ENCODE measurements at regions not wholly inside any gene's neighbourhood (a gene's known extent, or its start where the extent isn't known, plus 50 kb on each side); places are given as distances from the start of the nearest gene placed in this dataset.

DNA sequence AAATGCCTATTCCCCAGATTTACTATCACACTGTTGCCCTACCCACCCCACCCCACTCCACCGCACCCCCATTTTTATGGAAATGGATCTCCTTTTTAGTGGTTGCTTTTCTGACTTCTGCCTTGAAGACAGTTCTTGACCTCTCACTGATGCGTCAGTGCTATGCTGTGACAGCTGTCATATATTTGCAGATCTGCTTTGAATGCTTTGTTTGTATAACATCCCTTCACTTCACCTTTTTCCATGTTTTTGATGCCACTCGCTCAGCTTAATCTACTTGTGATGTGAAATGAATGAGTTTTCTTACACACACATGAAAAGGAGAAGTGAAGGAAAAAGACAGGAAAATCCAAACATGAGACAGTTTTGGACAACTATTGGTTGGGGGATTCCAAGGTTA, 731.0 kb downstream of the SLITRK6 start:
- Histone ChIP-seq H3K9me3 (ENCODE audit: control insufficient read depth, insufficient read depth, low read depth, low read length) (no peaks in the 10 kb centered on the region), H3K9ac (ENCODE audit: insufficient read depth, low read length) (no peak overlapping the region), H2AFZ (ENCODE audit: low read length) (no peak overlapping the region), H3K27ac (ENCODE audit: insufficient read depth, low read length) (no peak overlapping the region), H3K4me1 (ENCODE audit: control insufficient read depth, extremely low read depth, insufficient read depth, low read length) (no peaks in the 10 kb centered on the region), H3K27me3 (ENCODE audit: control insufficient read depth, insufficient read depth, low read length) (no peaks in the 10 kb centered on the region), H3K4me3 (replicated peaks in 1 of 4; ENCODE audit: control extremely low read depth in 1 of 4, insufficient read depth in 1 of 4, low read depth in 3 of 4, low read length in 4 of 4) (no peak overlapping the region), H3K4me2 (ENCODE audit: extremely low read depth, insufficient read depth, low read length) (no peak overlapping the region), H3K36me3 (ENCODE audit: control insufficient read depth, insufficient read depth, low read length) (no peaks in the 10 kb centered on the region), H3K79me2 (ENCODE audit: control insufficient read depth, insufficient read depth, low read length) (no peaks in the 10 kb centered on the region), H4K20me1 (ENCODE audit: control insufficient read depth, extremely low read depth, insufficient read depth, low read length) (no peaks in the 10 kb centered on the region)
- TF ChIP-seq EZH2 (IDR thresholded peaks at IDR 0.05; ENCODE audit: low read length, missing control alignments) = no peak
- TF ChIP-seq, protein P1, sequence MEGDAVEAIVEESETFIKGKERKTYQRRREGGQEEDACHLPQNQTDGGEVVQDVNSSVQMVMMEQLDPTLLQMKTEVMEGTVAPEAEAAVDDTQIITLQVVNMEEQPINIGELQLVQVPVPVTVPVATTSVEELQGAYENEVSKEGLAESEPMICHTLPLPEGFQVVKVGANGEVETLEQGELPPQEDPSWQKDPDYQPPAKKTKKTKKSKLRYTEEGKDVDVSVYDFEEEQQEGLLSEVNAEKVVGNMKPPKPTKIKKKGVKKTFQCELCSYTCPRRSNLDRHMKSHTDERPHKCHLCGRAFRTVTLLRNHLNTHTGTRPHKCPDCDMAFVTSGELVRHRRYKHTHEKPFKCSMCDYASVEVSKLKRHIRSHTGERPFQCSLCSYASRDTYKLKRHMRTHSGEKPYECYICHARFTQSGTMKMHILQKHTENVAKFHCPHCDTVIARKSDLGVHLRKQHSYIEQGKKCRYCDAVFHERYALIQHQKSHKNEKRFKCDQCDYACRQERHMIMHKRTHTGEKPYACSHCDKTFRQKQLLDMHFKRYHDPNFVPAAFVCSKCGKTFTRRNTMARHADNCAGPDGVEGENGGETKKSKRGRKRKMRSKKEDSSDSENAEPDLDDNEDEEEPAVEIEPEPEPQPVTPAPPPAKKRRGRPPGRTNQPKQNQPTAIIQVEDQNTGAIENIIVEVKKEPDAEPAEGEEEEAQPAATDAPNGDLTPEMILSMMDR (conservative IDR thresholded peaks at IDR 0.05 in 1 of 2, IDR thresholded peaks at IDR 0.05 in 1 of 2; ENCODE audit: low read depth in 1 of 2, low read length in 2 of 2) = no peak
- DNase-seq (ENCODE audit: low read depth in 2 of 2) = no peak

DNA sequence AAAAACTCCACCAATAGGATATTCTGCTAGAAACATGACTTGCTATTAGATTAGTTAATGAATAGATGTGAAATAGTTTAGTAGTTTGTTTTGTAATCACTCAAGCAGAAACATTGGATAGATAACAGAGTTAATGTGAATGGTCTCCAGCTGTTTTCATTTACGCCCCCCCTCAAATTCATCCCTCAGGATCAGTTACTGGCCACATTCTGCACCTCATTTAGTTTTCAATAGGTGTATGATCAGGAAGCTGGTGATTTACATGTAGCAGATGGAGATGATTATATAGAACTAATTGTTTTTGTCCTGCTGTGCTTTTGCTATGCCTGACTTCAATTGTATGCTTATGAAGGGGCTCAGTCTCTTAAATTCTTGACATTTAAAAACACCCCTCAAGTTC, 759.0 kb downstream of the SLITRK6 start:
- Histone ChIP-seq H4K20me1 (ENCODE audit: control insufficient read depth, extremely low read depth, insufficient read depth, low read length) (no peaks in the 10 kb centered on the region), H3K4me3 (replicated peaks in 1 of 4; ENCODE audit: control extremely low read depth in 1 of 4, insufficient read depth in 1 of 4, low read depth in 3 of 4, low read length in 4 of 4) (no peak overlapping the region), H3K27ac (ENCODE audit: insufficient read depth, low read length) (no peak overlapping the region), H3K9ac (ENCODE audit: insufficient read depth, low read length) (no peak overlapping the region), H3K4me2 (ENCODE audit: extremely low read depth, insufficient read depth, low read length) (no peak overlapping the region), H3K9me3 (ENCODE audit: control insufficient read depth, insufficient read depth, low read depth, low read length) (no peaks in the 10 kb centered on the region), H3K36me3 (ENCODE audit: control insufficient read depth, insufficient read depth, low read length) (no peaks in the 10 kb centered on the region), H3K79me2 (ENCODE audit: control insufficient read depth, insufficient read depth, low read length) (no peaks in the 10 kb centered on the region), H3K27me3 (ENCODE audit: control insufficient read depth, insufficient read depth, low read length) (no peaks in the 10 kb centered on the region), H3K4me1 (ENCODE audit: control insufficient read depth, extremely low read depth, insufficient read depth, low read length) (no peaks in the 10 kb centered on the region), H2AFZ (ENCODE audit: low read length) (no peak overlapping the region)
- TF ChIP-seq, protein P1 (conservative IDR thresholded peaks at IDR 0.05 in 1 of 2, IDR thresholded peaks at IDR 0.05 in 1 of 2; ENCODE audit: low read depth in 1 of 2, low read length in 2 of 2) = no peak
- TF ChIP-seq EZH2 (IDR thresholded peaks at IDR 0.05; ENCODE audit: low read length, missing control alignments) = no peak
- no peak for DNase-seq (ENCODE audit: low read depth in 2 of 2)

DNA sequence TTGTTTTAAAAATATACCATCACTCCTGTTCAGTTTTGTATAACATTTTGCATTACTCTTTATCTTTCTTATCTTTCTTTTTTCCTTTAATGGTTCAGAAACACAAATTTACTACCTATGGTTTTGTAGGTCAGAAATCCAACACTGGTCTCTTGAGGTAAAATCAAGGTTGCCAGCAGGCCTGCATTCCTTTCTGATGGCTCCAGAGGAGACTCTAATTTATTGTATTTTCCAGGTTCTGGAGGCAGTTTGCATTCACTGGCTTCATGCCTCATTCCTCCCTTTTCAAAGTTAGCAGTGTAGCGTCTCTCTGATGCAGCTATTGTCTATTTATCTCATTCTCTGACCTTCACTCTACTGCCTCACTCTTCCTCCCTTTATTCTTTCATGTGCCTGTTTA, 767.4 kb downstream of the SLITRK6 start:
- H3K9me3 ChIP-seq (ENCODE audit: control insufficient read depth, insufficient read depth, low read depth, low read length) = no peaks in the 10 kb centered on the region
- H2AFZ ChIP-seq (ENCODE audit: low read length) = no peak overlapping the region
- no peaks in the 10 kb centered on the region for H3K4me1 ChIP-seq (ENCODE audit: control insufficient read depth, extremely low read depth, insufficient read depth, low read length)
- H3K36me3 ChIP-seq (ENCODE audit: control insufficient read depth, insufficient read depth, low read length) = no peaks in the 10 kb centered on the region
- DNase-seq (ENCODE audit: low read depth in 2 of 2) = no peak
- no peaks in the 10 kb centered on the region for H3K79me2 ChIP-seq (ENCODE audit: control insufficient read depth, insufficient read depth, low read length)
- no peaks in the 10 kb centered on the region for H3K27me3 ChIP-seq (ENCODE audit: control insufficient read depth, insufficient read depth, low read length)
- TF ChIP-seq, protein P1 (conservative IDR thresholded peaks at IDR 0.05 in 1 of 2, IDR thresholded peaks at IDR 0.05 in 1 of 2; ENCODE audit: low read depth in 1 of 2, low read length in 2 of 2) = no peak
- no peak for TF ChIP-seq EZH2 (IDR thresholded peaks at IDR 0.05; ENCODE audit: low read length, missing control alignments)
- H3K9ac ChIP-seq (ENCODE audit: insufficient read depth, low read length) = no peak overlapping the region
- no peak overlapping the region for H3K4me2 ChIP-seq (ENCODE audit: extremely low read depth, insufficient read depth, low read length)
- H4K20me1 ChIP-seq (ENCODE audit: control insufficient read depth, extremely low read depth, insufficient read depth, low read length) = no peaks in the 10 kb centered on the region
- no peak overlapping the region for H3K4me3 ChIP-seq (replicated peaks in 1 of 4; ENCODE audit: control extremely low read depth in 1 of 4, insufficient read depth in 1 of 4, low read depth in 3 of 4, low read length in 4 of 4)
- no peak overlapping the region for H3K27ac ChIP-seq (ENCODE audit: insufficient read depth, low read length)
